GM23338 (cell line): ENCODE measurements at regions not wholly inside any gene's neighbourhood (a gene's known extent, or its start where the extent isn't known, plus 50 kb on each side); places are given as distances from the start of the nearest gene placed in this dataset.
A peak's percentile ranks its signal among the peaks of the same experiment; 100 is the strongest.

Experiments used
- ATAC-seq: fragments of 200-7000 bp; cut with Tn5 transposase; 3 replicates; pipeline ENCODE4 v1.9.1; 2020
- DNase-seq: peaks from one replicate; pipeline ENCODE4 v3.0.0-alpha.2; 2015; ENCODE audit warnings: low spot score
- H2AFZ ChIP-seq: fragments of 200-600 bp; sonication (generic); 2 replicates; pipeline ENCODE4 v1.8.0; 2016; ENCODE audit warnings: antibody characterized with exemption, mild to moderate bottlenecking, moderate library complexity
- H3F3A ChIP-seq: fragments of 200-600 bp; sonication (generic); replicated peaks from 2 replicates; pipeline ENCODE4 v1.8.0; 2017; ENCODE audit warnings: antibody characterized with exemption, mixed run types, low read depth
- H3K27ac ChIP-seq: fragments of 200-600 bp; sonication (generic); 2 replicates; pipeline ENCODE4 v1.6.1; 2016; ENCODE audit warnings: low read depth
- H3K27me3 ChIP-seq: fragments of 200-600 bp; sonication (generic); 2 replicates; pipeline ENCODE4 v1.8.0; 2016; ENCODE audit warnings: mild to moderate bottlenecking, mixed run types, moderate library complexity; ENCODE audit not compliant: insufficient read depth
- H3K36me3 ChIP-seq: fragments of 200-600 bp; sonication (generic); 2 replicates; pipeline ENCODE4 v1.8.0; 2016; ENCODE audit warnings: mild to moderate bottlenecking; ENCODE audit not compliant: insufficient read depth
- H3K4me1 ChIP-seq: fragments of 200-600 bp; sonication (generic); 2 replicates; pipeline ENCODE4 v1.8.0; 2016; ENCODE audit warnings: mild to moderate bottlenecking, moderate library complexity; ENCODE audit not compliant: insufficient read depth
- H3K4me2 ChIP-seq: fragments of 200-600 bp; sonication (generic); 2 replicates; pipeline ENCODE4 v1.7.1; 2017; ENCODE audit warnings: mixed run types
- H3K4me3 ChIP-seq: fragments of 200-600 bp; sonication (generic); 2 replicates; pipeline ENCODE4 v1.6.1; 2016; ENCODE audit warnings: mixed run types
- H3K79me2 ChIP-seq: fragments of 200-600 bp; sonication (generic); replicated peaks from 2 replicates; pipeline ENCODE4 v1.8.0; 2017; ENCODE audit warnings: mild to moderate bottlenecking; ENCODE audit not compliant: insufficient read depth
- H3K9me2 ChIP-seq: fragments of 200-600 bp; sonication (generic); 2 replicates; pipeline ENCODE4 v1.8.0; 2017; ENCODE audit not compliant: insufficient read depth
- H4K20me1 ChIP-seq: fragments of 200-600 bp; sonication (generic); replicated peaks from 2 replicates; pipeline ENCODE4 v1.8.0; 2017; ENCODE audit warnings: mild to moderate bottlenecking; ENCODE audit not compliant: insufficient read depth
- H3K27ac Mint-ChIP-seq: 2 replicates; pipeline ENCODE4 v1.8.0; 2020; ENCODE audit warnings: inconsistent platforms, mild to moderate bottlenecking, moderate library complexity, mixed read lengths
- H3K27me3 Mint-ChIP-seq: 3 replicates; pipeline ENCODE4 v1.8.0; 2022; ENCODE audit warnings: low read depth, mild to moderate bottlenecking, moderate library complexity, mixed read lengths, inconsistent platforms; ENCODE audit not compliant: insufficient read depth, poor library complexity
- H3K36me3 Mint-ChIP-seq: 3 replicates; pipeline ENCODE4 v1.8.0; 2021; ENCODE audit warnings: low read depth, mild to moderate bottlenecking, inconsistent platforms, moderate library complexity, mixed read lengths
- H3K4me1 Mint-ChIP-seq: 3 replicates; pipeline ENCODE4 v1.8.0; 2020; ENCODE audit warnings: mild to moderate bottlenecking, inconsistent platforms, mixed read lengths
- H3K4me3 Mint-ChIP-seq: 3 replicates; pipeline ENCODE4 v1.8.0; 2021; ENCODE audit warnings: moderate library complexity, mild to moderate bottlenecking, inconsistent platforms, mixed read lengths
- H3K9me3 Mint-ChIP-seq: 3 replicates; pipeline ENCODE4 v1.8.0; 2020; ENCODE audit warnings: moderate library complexity, mild to moderate bottlenecking, inconsistent platforms, mixed read lengths
- CREB1 ChIP-seq: fragments of 250-450 bp; sonication (Bioruptor Pico); IDR thresholded peaks from 2 replicates; pipeline ENCODE4 v1.5.0; 2020; ENCODE audit warnings: low read depth, mild to moderate bottlenecking, moderate library complexity
- CTCF ChIP-seq, 2 experiments: fragments of 200-600 bp in 1 of 2; sonication (generic) in 1 of 2; conservative IDR thresholded peaks; 2 replicates each; pipeline versions ENCODE4 v1.5.1 to v1.6.1; 2016 to 2017; ENCODE audit warnings: antibody characterized with exemption in 2 of 2, low read depth in 2 of 2, mild to moderate bottlenecking in 2 of 2, moderate library complexity in 1 of 2
- ETS1 ChIP-seq: IDR thresholded peaks from 2 replicates; pipeline ENCODE4 v1.6.1; 2016; ENCODE audit warnings: antibody characterized with exemption
- EZH2 ChIP-seq: fragments of 200-600 bp; sonication (generic); IDR thresholded peaks from one replicate; pipeline ENCODE4 v1.8.0; 2017; ENCODE audit warnings: antibody characterized with exemption, mild to moderate bottlenecking, low read depth; ENCODE audit not compliant: unreplicated experiment
- ZNF462 ChIP-seq: fragments of 250-450 bp; sonication (Bioruptor Pico); IDR thresholded peaks from 2 replicates; pipeline ENCODE4 v1.5.0; 2020; ENCODE audit warnings: mild to moderate bottlenecking, moderate library complexity

GRCh38 chr11:121927789-121928188 is 188.2 kb downstream of the BLID start (continued):
- no peak for TF ChIP-seq ZNF462 (CRISPR knock-in tag)

- H3K9me3 Mint-ChIP-seq: no peaks in the 10 kb centered on the region; the same call in 2 of the 3 replicates
- no peaks in the 10 kb centered on the region for H3K79me2 ChIP-seq
- no peak overlapping the region for H3K27ac ChIP-seq
- peaks cover 11% of the 10 kb centered on the region for H3K4me1 Mint-ChIP-seq
- no peaks in the 10 kb centered on the region for H3K36me3 Mint-ChIP-seq
- no peak overlapping the region for H3K4me2 ChIP-seq
- H3K4me1 ChIP-seq: peaks cover 26% of the 10 kb centered on the region
- no peak overlapping the region for H3K27ac Mint-ChIP-seq
- no peaks in the 10 kb centered on the region for H4K20me1 ChIP-seq
- H3K4me3 Mint-ChIP-seq: no peak overlapping the region
- no peaks in the 10 kb centered on the region for H3K36me3 ChIP-seq
- no peak overlapping the region for H3K4me3 ChIP-seq
- no peak overlapping the region for H2AFZ ChIP-seq
- H3F3A ChIP-seq: no peaks in the 10 kb centered on the region
- ATAC-seq (no peak), DNase-seq (peak; percentile 20)
- peaks cover 17% of the 10 kb centered on the region; the same call in 1 of the 2 replicates for H3K9me2 ChIP-seq
- peaks cover 1% of the 10 kb centered on the region for H3K27me3 Mint-ChIP-seq
- peaks cover 8% of the 10 kb centered on the region; the same call in 1 of the 2 replicates for H3K27me3 ChIP-seq
- TF ChIP-seq ETS1 (no peak), CREB1 (no peak), EZH2 (no peak), CTCF (conservative IDR thresholded peaks at IDR 0.05; ENCODE audit: low read depth in 2 of 2) (peak in 1 of 2 experiments; percentile 55; a peak in 2 of 4 replicates), ZNF462 (CRISPR knock-in tag) (no peak)
Observed at GRCh38 chr11:121927097-121927785, 188.8 kb downstream of the BLID start.
